ENCODE measurements at regions not wholly inside any gene's neighbourhood (a gene's known extent, or its start where the extent isn't known, plus 50 kb on each side); places are given as distances from the start of the nearest gene placed in this dataset.

DNA sequence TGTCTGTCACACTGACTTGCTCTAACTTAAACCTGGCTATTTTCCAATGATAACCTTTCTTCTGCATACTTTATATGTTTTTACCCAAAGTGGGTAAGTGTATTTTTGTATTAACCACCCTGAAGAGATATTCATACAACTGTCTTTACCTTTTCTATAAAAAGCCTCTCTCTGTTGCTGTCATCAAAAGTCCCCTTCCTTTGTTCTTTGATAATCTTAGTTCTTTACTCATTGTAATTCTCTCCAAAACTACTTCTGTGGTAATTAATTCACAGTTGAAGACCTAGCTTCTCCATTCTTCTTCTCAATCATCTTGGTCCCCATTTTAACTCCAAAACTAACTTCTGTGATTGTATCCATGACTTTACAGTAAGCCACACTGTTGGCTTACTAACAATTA is 479.7 kb upstream of the MGAT4C start:
- Histone ChIP-seq H3K9me1 (ENCODE audit: control insufficient read depth, extremely low read depth, insufficient read depth, low read length) (no peaks in the 10 kb centered on the region), H3K27me3 (ENCODE audit: control insufficient read depth, extremely low read depth, insufficient read depth, low read length) (no peaks in the 10 kb centered on the region), H3K79me2 (ENCODE audit: control insufficient read depth, insufficient read depth, low read length) (no peaks in the 10 kb centered on the region), H3K9me3 (ENCODE audit: control insufficient read depth, low read depth, low read length) (no peaks in the 10 kb centered on the region), H3K4me2 (ENCODE audit: control insufficient read depth, extremely low read depth, insufficient read depth, low read depth, low read length) (no peak overlapping the region), H3K36me3 (ENCODE audit: control insufficient read depth in 2 of 2, extremely low read depth in 1 of 2, insufficient read depth in 2 of 2, low read length in 2 of 2) (no peaks in the 10 kb centered on the region), H3K4me1 (ENCODE audit: control insufficient read depth, extremely low read depth, insufficient read depth, low read length) (no peaks in the 10 kb centered on the region), H3K27ac (ENCODE audit: control insufficient read depth, insufficient read depth, low read length) (no peak overlapping the region), H3K9ac (ENCODE audit: control insufficient read depth, extremely low read depth, insufficient read depth, low read length) (no peak overlapping the region), H4K20me1 (ENCODE audit: control insufficient read depth, extremely low read depth, insufficient read depth, low read length) (no peaks in the 10 kb centered on the region), H2AFZ (ENCODE audit: control insufficient read depth, low read length) (no peak overlapping the region), H3K4me3 (ENCODE audit: control insufficient read depth in 2 of 3, extremely low read depth in 1 of 3, insufficient read depth in 2 of 3, low read depth in 1 of 3, low read length in 3 of 3) (no peak overlapping the region)
- dilution Hi-C loops (cut with MboI; ENCODE audit: extremely low pct_ligation_motif_present, low sequenced_read_pairs): no loop called here
- FAIRE-seq: no peak
- no peak for TF ChIP-seq EZH2 (IDR thresholded peaks at IDR 0.05; ENCODE audit: low read length)
- TF ChIP-seq, protein P1, sequence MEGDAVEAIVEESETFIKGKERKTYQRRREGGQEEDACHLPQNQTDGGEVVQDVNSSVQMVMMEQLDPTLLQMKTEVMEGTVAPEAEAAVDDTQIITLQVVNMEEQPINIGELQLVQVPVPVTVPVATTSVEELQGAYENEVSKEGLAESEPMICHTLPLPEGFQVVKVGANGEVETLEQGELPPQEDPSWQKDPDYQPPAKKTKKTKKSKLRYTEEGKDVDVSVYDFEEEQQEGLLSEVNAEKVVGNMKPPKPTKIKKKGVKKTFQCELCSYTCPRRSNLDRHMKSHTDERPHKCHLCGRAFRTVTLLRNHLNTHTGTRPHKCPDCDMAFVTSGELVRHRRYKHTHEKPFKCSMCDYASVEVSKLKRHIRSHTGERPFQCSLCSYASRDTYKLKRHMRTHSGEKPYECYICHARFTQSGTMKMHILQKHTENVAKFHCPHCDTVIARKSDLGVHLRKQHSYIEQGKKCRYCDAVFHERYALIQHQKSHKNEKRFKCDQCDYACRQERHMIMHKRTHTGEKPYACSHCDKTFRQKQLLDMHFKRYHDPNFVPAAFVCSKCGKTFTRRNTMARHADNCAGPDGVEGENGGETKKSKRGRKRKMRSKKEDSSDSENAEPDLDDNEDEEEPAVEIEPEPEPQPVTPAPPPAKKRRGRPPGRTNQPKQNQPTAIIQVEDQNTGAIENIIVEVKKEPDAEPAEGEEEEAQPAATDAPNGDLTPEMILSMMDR (optimal IDR thresholded peaks at IDR 0.05 in 1 of 3, IDR thresholded peaks at IDR 0.05 in 1 of 3, conservative IDR thresholded peaks at IDR 0.05 in 1 of 3; ENCODE audit: extremely low read depth in 1 of 3, insufficient read depth in 2 of 3, low read length in 3 of 3): no peak
- no peak for DNase-seq (ENCODE audit: low read depth, low spot score)

DNA sequence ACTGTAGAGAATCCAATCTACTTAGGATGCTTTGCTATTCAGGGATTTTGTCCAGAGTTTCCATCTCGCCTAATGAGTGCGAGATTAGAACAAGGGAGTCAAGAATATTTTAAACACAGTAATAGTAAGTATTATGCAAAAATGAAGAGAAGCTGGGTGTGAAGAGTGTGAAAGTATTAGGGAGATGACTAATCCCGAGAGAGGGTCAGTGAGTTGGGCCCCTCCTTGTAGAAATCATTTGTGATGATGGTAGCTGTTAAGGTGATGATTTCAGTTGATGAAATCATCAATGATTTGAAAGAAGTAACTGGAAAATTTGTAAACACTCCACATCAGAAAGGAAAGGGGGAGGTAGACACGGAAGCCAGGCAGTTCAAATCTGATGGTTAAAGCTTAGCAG is 478.9 kb upstream of the MGAT4C start:
- no peak overlapping the region for H3K9ac ChIP-seq (ENCODE audit: control insufficient read depth, extremely low read depth, insufficient read depth, low read length)
- H3K27me3 ChIP-seq (ENCODE audit: control insufficient read depth, extremely low read depth, insufficient read depth, low read length): no peaks in the 10 kb centered on the region
- DNase-seq (ENCODE audit: low read depth, low spot score) (no peak), FAIRE-seq (no peak)
- H3K79me2 ChIP-seq (ENCODE audit: control insufficient read depth, insufficient read depth, low read length): no peaks in the 10 kb centered on the region
- no peak overlapping the region for H3K4me2 ChIP-seq (ENCODE audit: control insufficient read depth, extremely low read depth, insufficient read depth, low read depth, low read length)
- dilution Hi-C loops (cut with MboI; ENCODE audit: extremely low pct_ligation_motif_present, low sequenced_read_pairs): no loop called here
- H3K9me1 ChIP-seq (ENCODE audit: control insufficient read depth, extremely low read depth, insufficient read depth, low read length): no peaks in the 10 kb centered on the region
- no peaks in the 10 kb centered on the region for H3K36me3 ChIP-seq (ENCODE audit: control insufficient read depth in 2 of 2, extremely low read depth in 1 of 2, insufficient read depth in 2 of 2, low read length in 2 of 2)
- H3K9me3 ChIP-seq (ENCODE audit: control insufficient read depth, low read depth, low read length): no peaks in the 10 kb centered on the region
- H3K4me1 ChIP-seq (ENCODE audit: control insufficient read depth, extremely low read depth, insufficient read depth, low read length): peaks cover 6% of the 10 kb centered on the region
- H3K27ac ChIP-seq (ENCODE audit: control insufficient read depth, insufficient read depth, low read length): no peak overlapping the region
- H2AFZ ChIP-seq (ENCODE audit: control insufficient read depth, low read length): no peak overlapping the region
- TF ChIP-seq, protein P1 (optimal IDR thresholded peaks at IDR 0.05 in 1 of 3, IDR thresholded peaks at IDR 0.05 in 1 of 3, conservative IDR thresholded peaks at IDR 0.05 in 1 of 3; ENCODE audit: extremely low read depth in 1 of 3, insufficient read depth in 2 of 3, low read length in 3 of 3): no peak
- no peak for TF ChIP-seq EZH2 (IDR thresholded peaks at IDR 0.05; ENCODE audit: low read length)
- no peaks in the 10 kb centered on the region for H4K20me1 ChIP-seq (ENCODE audit: control insufficient read depth, extremely low read depth, insufficient read depth, low read length)
- no peak overlapping the region for H3K4me3 ChIP-seq (ENCODE audit: control insufficient read depth in 2 of 3, extremely low read depth in 1 of 3, insufficient read depth in 2 of 3, low read depth in 1 of 3, low read length in 3 of 3)

Measured in keratinocyte (primary cell).